Left hindlimb (tissue), 1 donor: ENCODE measurements at regions not wholly inside any gene's neighbourhood (a gene's known extent, or its start where the extent isn't known, plus 50 kb on each side); places are given as distances from the start of the nearest gene placed in this dataset.
"Not testable (repeated sequence)": the region's sequence is repeated elsewhere in the genome, so short reads cannot be mapped to it uniquely, and the experiment has no call there.

ENCODE experiments used
- DNase-seq: peaks from one replicate; pipeline ENCODE4 v3.0.0-alpha.2; 2018

- no peak for DNase-seq
Observed at GRCh38 chr13:61600360-61601033, 184.8 kb upstream of the PCDH20 start.

- DNase-seq = no peak
Observed at GRCh38 chr13:61592489-61592888, 176.8 kb upstream of the PCDH20 start.

GRCh38 chr13:61575973-61576372 is 160.3 kb upstream of the PCDH20 start:
- DNase-seq = no peak

GRCh38 chr13:61563645-61564044 is 148.0 kb upstream of the PCDH20 start:
- DNase-seq = no peak

- no peak for DNase-seq
Observed at GRCh38 chr13:61546911-61547310, 131.3 kb upstream of the PCDH20 start.

GRCh38 chr13:61546413-61546812 is 130.8 kb upstream of the PCDH20 start:
- no peak for DNase-seq

- DNase-seq = no peak
Observed at GRCh38 chr13:61536433-61536832, 120.8 kb upstream of the PCDH20 start.

GRCh38 chr13:61531383-61532065 is 115.9 kb upstream of the PCDH20 start:
- DNase-seq = no peak

GRCh38 chr13:61519214-61519613 is 103.6 kb upstream of the PCDH20 start:
- not testable (repeated sequence) for DNase-seq

GRCh38 chr13:61508936-61509335 is 93.3 kb upstream of the PCDH20 start:
- no peak for DNase-seq

GRCh38 chr13:61500176-61500575 is 84.5 kb upstream of the PCDH20 start:
- no peak for DNase-seq

GRCh38 chr13:61495648-61496047 is 80.0 kb upstream of the PCDH20 start:
- DNase-seq = no peak

GRCh38 chr13:61493556-61493955 is 77.9 kb upstream of the PCDH20 start:
- DNase-seq = not testable (repeated sequence)

- DNase-seq = no peak
Observed at GRCh38 chr13:61486496-61486895, 70.8 kb upstream of the PCDH20 start.

GRCh38 chr13:61485128-61485765 is 69.6 kb upstream of the PCDH20 start:
- DNase-seq = no peak

- DNase-seq = no peak
Observed at GRCh38 chr13:61477619-61478018, 62.0 kb upstream of the PCDH20 start.

GRCh38 chr13:61470786-61471185 is 55.1 kb upstream of the PCDH20 start:
- no peak for DNase-seq

- no peak for DNase-seq
Observed at GRCh38 chr13:61466280-61466679, 50.6 kb upstream of the PCDH20 start.
